K562 (cell line): ENCODE measurements at regions not wholly inside any gene's neighbourhood (a gene's known extent, or its start where the extent isn't known, plus 50 kb on each side); places are given as distances from the start of the nearest gene placed in this dataset.

Experiments used
- MGA ChIP-seq: fragments of 450-650 bp; IDR thresholded peaks from 2 replicates; pipeline ENCODE4 v1.6.1; 2016; ENCODE audit warnings: mild to moderate bottlenecking, moderate library complexity
- TF ChIP-seq, protein P1 (sequence below): fragments of 450-650 bp; conservative IDR thresholded peaks from 2 replicates; pipeline ENCODE4 v1.6.1; 2016; ENCODE audit warnings: missing genetic modification characterization, low read depth, mild to moderate bottlenecking, control low read depth, missing compliant biosample characterization

- TF ChIP-seq MGA, result no peak
- TF ChIP-seq, protein P1, sequence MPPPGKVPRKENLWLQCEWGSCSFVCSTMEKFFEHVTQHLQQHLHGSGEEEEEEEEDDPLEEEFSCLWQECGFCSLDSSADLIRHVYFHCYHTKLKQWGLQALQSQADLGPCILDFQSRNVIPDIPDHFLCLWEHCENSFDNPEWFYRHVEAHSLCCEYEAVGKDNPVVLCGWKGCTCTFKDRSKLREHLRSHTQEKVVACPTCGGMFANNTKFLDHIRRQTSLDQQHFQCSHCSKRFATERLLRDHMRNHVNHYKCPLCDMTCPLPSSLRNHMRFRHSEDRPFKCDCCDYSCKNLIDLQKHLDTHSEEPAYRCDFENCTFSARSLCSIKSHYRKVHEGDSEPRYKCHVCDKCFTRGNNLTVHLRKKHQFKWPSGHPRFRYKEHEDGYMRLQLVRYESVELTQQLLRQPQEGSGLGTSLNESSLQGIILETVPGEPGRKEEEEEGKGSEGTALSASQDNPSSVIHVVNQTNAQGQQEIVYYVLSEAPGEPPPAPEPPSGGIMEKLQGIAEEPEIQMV (tag), result no peak
- TF ChIP-seq, all 486 proteins: peak for 0
These were observed 387.5 kb upstream of the SOX11 start (continued) for GRCh38 chr2:5304640-5305039.
